MCF 10A (cell line): ENCODE measurements at regions not wholly inside any gene's neighbourhood (a gene's known extent, or its start where the extent isn't known, plus 50 kb on each side); places are given as distances from the start of the nearest gene placed in this dataset.

Source experiments
- BruUV-seq: library from RNA; stranded (reverse); fragments of 400-500 nt; replicated peaks from 2 replicates; lab custom pipeline; 2021; lab: Mats Ljungman, UMichigan
- CTCF ChIA-PET: fragments of 300-600 bp; sonication (Branson Sonifier 250); formaldehyde crosslinking; extraction: SDS; loops from one replicate; lab custom pipeline; 2021; ENCODE audit warnings: antibody characterized with exemption, inconsistent platforms; lab: Yijun Ruan, JAX
- POLR2A ChIA-PET: fragments of 300-600, 350-650 bp; sonication (Branson Sonifier 250); formaldehyde crosslinking; extraction: SDS; loops from one replicate; lab custom pipeline; 2020; ENCODE audit warnings: antibody characterized with exemption, inconsistent platforms; lab: Yijun Ruan, JAX
- DNase-seq: peaks from one replicate; pipeline ENCODE4 v3.0.0-alpha.2; 2018; ENCODE audit not compliant: unreplicated experiment
- H3K27ac Mint-ChIP-seq: one replicate; pipeline ENCODE4 v1.8.0; 2022; ENCODE audit warnings: mild to moderate bottlenecking, low read depth, mixed read lengths; ENCODE audit not compliant: unreplicated experiment
- H3K27me3 Mint-ChIP-seq: one replicate; pipeline ENCODE4 v1.8.0; 2022; ENCODE audit warnings: mixed read lengths; ENCODE audit not compliant: insufficient read depth, unreplicated experiment
- H3K36me3 Mint-ChIP-seq: one replicate; pipeline ENCODE4 v1.8.0; 2022; ENCODE audit warnings: mild to moderate bottlenecking, moderate library complexity, mixed read lengths; ENCODE audit not compliant: insufficient read depth, unreplicated experiment
- H3K4me1 Mint-ChIP-seq: one replicate; pipeline ENCODE4 v1.8.0; 2022; ENCODE audit warnings: mixed read lengths; ENCODE audit not compliant: insufficient read depth, unreplicated experiment
- H3K4me3 Mint-ChIP-seq: one replicate; pipeline ENCODE4 v1.8.0; 2022; ENCODE audit warnings: mild to moderate bottlenecking, moderate library complexity, mixed read lengths; ENCODE audit not compliant: unreplicated experiment
- H3K9me3 Mint-ChIP-seq: one replicate; pipeline ENCODE4 v1.8.0; 2022; ENCODE audit warnings: mixed read lengths; ENCODE audit not compliant: unreplicated experiment
- CTCF ChIP-seq: fragments of 200-600 bp; IDR thresholded peaks from one replicate; pipeline ENCODE4 v1.8.0; 2022; ENCODE audit warnings: antibody characterized with exemption, mild to moderate bottlenecking; ENCODE audit not compliant: unreplicated experiment
- intact Hi-C: fragments of 100-400 bp; cut with micrococcal nuclease; formaldehyde crosslinking; loops from 2 replicates; pipeline ENCODE4 v1.14.1; 2022

- H3K4me1 Mint-ChIP-seq, result peaks cover 10% of the 10 kb centered on the region
- no peaks in the 10 kb centered on the region for H3K27me3 Mint-ChIP-seq
- no peaks in the 10 kb centered on the region for H3K36me3 Mint-ChIP-seq
- POLR2A ChIA-PET, result interaction anchor here (0.6 to 1.4 kb wide), 3 partner anchors 13 to 347 kb away, joined by 3 to 5 read pairs (median 4); no protein-coding TSS in a partner anchor
- BruUV-seq, result no TSS peak
- CTCF ChIA-PET, result interaction anchor here (0.7 to 1.4 kb wide), 3 partner anchors 17 to 549 kb away, joined by 3 to 5 read pairs (median 3); no protein-coding TSS in a partner anchor
- no peak overlapping the region for H3K4me3 Mint-ChIP-seq
- H3K27ac Mint-ChIP-seq, result peak overlapping the region; percentile 86
- no peak for DNase-seq
- intact Hi-C loops, result no loop called here
- no peak for TF ChIP-seq CTCF
- no peaks in the 10 kb centered on the region for H3K9me3 Mint-ChIP-seq
Measured at GRCh38 chr2:215486291-215487001, 50.6 kb upstream of the FN1 start.
